SK-N-MC (cell line): ENCODE measurements at regions not wholly inside any gene's neighbourhood (a gene's known extent, or its start where the extent isn't known, plus 50 kb on each side); places are given as distances from the start of the nearest gene placed in this dataset.

Experiments
- EZH2 ChIP-seq: fragments of 200-600 bp; sonication (generic); IDR thresholded peaks from one replicate; pipeline ENCODE4 v1.6.1; 2017; ENCODE audit warnings: antibody characterized with exemption
- FOXP2 ChIP-seq: optimal IDR thresholded peaks from 2 replicates; pipeline ENCODE3; 2011; ENCODE audit warnings: mild to moderate bottlenecking, moderate library complexity; ENCODE audit not compliant: insufficient read depth; ENCODE audit errors: extremely low read length, control extremely low read depth
- POLR2AphosphoS5 ChIP-seq: IDR thresholded peaks from 2 replicates; pipeline ENCODE4 v1.6.1; 2012; ENCODE audit warnings: mild to moderate bottlenecking, low read depth, low read length, borderline replicate concordance

GRCh38 chr4:155541716-155542115 is 124.9 kb upstream of the GUCY1A1 start:
- TF ChIP-seq EZH2: no peak
- no peak for TF ChIP-seq POLR2AphosphoS5
- no peak for TF ChIP-seq FOXP2
